AG09309 (cell line): ENCODE measurements at regions not wholly inside any gene's neighbourhood (a gene's known extent, or its start where the extent isn't known, plus 50 kb on each side); places are given as distances from the start of the nearest gene placed in this dataset.

Source experiments
- DNase-seq: peaks from one replicate; pipeline ENCODE4 v3.0.0-alpha.2; 2010; ENCODE audit warnings: low read depth
- H3K4me3 ChIP-seq: 2 replicates; pipeline ENCODE4 v1.5.1; 2011; ENCODE audit warnings: mild to moderate bottlenecking, low read depth, low read length, moderate library complexity; ENCODE audit not compliant: control insufficient read depth
- CTCF ChIP-seq: IDR thresholded peaks from 2 replicates; pipeline ENCODE4 v1.5.1; 2011; ENCODE audit warnings: mild to moderate bottlenecking, low read depth, low read length, inconsistent platforms; ENCODE audit not compliant: insufficient read depth, control insufficient read depth; ENCODE audit errors: missing control alignments

DNA sequence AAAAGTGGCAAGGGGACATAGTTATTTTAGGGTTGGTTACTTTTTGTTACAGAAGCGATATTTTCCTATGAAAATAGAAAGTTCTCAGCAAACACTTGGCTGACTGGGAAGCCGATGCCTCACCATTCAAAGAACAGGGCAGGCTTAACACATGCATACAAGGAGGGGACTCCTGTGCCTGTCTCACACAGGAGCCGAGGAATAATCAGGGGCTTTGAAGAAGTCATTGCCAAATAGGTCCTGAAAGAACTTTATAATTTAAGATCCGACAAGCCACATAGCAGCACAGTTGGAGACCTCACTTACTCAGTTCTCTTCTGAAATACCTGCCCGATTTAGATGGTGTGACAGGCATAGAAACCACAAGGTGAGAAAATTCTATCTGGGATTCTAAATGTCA, 389.8 kb downstream of the EMP1 start:
- TF ChIP-seq CTCF = no peak
- no peak for DNase-seq
- no peak overlapping the region for H3K4me3 ChIP-seq

DNA sequence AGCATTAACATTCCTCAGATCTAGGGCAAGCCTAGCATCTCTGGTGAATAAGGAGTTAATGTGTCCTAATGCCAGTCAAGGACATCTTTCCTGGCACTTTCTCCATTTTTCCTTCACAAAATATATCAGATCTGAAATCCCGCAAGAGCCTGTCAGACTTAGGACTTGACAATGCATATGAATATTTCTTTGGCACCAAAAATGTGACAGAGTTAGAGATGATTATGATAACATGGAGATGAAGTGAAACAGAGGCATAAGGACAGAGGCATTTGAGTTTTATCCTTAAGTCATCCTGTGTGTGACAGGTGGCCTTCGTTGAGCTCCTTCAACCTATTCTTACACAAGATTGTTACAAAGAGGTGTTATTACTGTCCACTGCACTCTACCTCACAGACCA, 388.0 kb downstream of the EMP1 start:
- DNase-seq = no peak
- TF ChIP-seq CTCF = no peak
- no peak overlapping the region for H3K4me3 ChIP-seq

- no peak for TF ChIP-seq CTCF
- no peak for DNase-seq
- no peak overlapping the region for H3K4me3 ChIP-seq
Observed at GRCh38 chr12:13583630-13584029, 387.1 kb downstream of the EMP1 start.

- TF ChIP-seq CTCF = no peak
- no peak overlapping the region for H3K4me3 ChIP-seq
- no peak for DNase-seq
Observed at GRCh38 chr12:13582421-13582820, 385.9 kb downstream of the EMP1 start.

DNA sequence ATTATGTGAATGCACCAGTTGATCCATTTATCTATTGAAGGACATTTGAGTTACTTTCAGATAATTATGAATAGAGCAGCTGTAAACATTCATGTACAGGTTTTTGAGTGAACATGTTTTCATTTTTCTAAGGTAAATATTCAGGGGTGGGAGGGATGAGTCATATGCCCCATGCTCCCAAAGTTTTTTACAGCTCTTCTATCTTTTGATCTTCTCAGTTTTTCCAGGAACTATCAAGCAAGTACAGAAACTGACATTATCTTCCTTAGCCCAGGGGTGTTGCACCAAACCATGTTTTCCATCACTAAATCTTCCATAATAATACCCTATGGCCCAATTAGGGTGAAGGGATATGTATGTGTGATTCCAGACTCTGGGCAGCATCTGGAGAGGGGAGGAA, 384.5 kb downstream of the EMP1 start:
- no peak for TF ChIP-seq CTCF
- no peak for DNase-seq
- no peak overlapping the region for H3K4me3 ChIP-seq

DNA sequence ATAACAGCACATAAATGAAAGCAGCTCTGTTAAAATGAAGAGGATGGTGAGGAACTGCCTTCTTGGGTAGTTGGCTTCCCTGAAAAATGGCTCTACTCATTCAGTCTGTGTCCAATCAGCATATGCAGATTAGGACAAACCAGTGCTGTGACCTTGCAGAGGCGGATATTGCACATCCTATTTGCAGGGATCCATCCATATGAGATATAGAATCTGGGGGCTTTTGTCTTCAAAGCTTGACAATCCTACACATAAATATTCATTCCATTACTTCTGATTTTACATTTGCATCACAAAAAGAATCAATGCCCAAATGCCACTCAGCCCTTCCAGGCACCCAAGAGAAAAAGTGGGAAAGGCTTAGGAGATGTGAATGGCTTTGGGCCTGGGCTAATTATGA, 383.7 kb downstream of the EMP1 start:
- TF ChIP-seq CTCF = no peak
- DNase-seq = no peak
- no peak overlapping the region for H3K4me3 ChIP-seq

GRCh38 chr12:13576935-13577500, 380.5 kb downstream of the EMP1 start:
- TF ChIP-seq CTCF = no peak
- no peak overlapping the region for H3K4me3 ChIP-seq

More at GRCh38 chr12:13576935-13577500, 380.5 kb downstream of the EMP1 start:
- DNase-seq = no peak
